Stimulated activated CD8-positive, alpha-beta memory T cell treated with anti-CD3 and anti-CD28 coated beads, Interleukin-7, amount 100 ng/mL, for 4 hours (primary cell): ENCODE measurements at regions not wholly inside any gene's neighbourhood (a gene's known extent, or its start where the extent isn't known, plus 50 kb on each side); places are given as distances from the start of the nearest gene placed in this dataset.

ENCODE experiments used
- DNase-seq, 2 donors: peaks; one replicate each; pipeline ENCODE4 v3.0.0-alpha.2; 2020; ENCODE audit warnings: low read depth in 2 of 2

DNA sequence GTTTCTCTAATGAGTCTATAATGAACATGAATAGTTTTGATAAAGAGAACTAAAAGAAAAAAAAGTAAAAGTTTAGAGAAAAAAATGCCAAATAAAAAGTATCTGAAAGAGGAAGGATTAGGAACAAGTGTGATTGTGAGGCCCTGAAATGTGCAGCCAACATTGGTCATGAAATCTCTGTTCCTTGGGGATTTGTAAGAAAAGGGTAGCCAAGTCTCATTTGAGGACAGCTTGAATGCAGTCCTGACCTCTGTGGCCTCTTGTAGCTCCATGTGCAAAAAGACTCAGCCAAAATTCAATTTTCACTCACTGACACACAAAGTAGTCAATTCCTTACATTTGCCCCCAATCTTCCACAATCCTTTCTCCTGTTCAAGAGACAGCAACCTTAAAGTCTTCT is 167.9 kb downstream of the KLF12 start:
- DNase-seq = no peak

DNA sequence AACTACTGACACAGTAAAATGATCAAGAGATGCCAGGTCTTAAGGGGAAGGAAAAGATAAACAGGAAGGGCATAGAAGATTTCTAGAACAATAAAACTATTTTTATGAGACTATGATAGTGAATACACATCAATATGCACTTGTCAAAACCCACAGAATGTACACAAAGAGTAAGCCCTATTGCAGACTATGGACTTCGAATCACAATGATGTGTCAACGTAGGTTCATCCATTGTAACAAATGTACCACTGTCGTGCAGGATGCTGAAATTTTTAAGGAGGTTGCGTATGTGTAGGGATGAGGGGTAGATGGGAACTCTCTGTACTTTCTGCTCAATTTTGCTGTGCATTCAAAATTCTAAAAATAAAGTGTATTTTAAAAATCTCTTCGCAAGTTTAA is 171.9 kb downstream of the KLF12 start:
- no peak for DNase-seq

DNA sequence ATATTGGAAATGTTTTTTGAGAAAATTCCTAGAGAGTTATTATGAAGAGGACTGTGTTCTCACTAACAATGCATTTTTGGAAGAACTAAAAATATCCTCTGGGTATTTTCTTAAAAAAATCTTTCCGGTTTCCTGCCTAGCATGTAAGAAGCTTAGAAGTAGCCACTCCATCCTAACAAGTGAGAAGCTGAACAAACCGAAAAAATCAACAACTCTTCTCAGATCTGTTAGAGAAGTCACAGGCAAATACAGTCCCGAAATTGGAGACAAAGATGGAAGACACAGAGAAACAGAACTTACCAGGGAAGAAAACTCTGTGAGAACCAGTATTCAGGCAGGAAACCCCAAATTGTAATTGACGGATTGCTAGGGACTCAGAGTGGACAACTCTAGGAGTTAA is 173.0 kb downstream of the KLF12 start:
- DNase-seq = no peak

DNA sequence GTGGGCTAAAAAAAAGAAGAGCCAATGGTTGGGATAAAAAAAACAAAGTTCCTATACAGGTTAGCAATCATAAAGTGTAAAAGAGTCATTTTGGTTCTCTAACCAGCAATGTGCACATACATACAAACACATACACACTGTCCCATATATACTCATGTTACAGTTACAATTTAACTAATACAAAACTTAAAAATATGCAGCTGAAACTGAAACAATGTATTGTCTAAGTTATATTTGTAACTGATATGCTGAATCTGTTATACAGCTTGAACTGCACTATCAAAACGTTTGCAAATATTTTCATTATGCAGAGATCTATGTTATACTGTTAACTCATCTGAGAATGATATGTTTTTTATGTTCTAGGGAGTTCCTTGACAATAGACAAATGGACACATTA is 173.7 kb downstream of the KLF12 start:
- no peak for DNase-seq

DNA sequence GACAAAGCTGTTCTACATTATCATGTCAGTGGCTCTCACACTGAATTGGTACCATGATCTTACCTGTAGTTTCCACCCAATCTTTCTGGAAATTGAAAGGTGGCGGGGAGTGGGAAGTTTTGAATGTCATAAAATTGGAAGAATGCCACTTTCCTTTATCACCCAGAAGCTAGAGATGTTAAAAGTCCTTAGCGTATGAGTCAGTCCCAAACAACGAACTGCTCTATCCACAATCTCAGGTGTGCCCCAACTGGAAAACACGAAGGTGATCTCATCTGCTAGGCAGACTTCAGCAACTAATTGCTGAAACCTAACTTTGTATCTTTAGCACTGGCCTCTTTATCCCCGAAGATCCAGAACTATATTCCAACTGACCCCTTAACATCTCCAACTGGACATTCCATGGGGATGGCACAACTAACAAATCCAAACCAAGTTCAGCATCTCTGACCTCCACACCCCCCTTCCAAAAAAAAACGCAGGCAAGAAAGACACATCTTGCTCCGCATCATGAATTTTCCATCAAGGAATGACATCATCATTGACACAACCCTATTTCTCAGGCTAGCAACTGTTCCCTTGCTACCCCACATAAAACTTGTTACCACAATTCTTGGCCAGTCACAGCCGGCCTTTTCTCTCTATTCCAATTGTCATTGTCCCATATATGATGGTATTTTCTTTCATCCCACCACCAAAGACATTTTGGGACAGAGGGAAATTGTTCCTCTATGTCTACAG is 175.4 kb downstream of the KLF12 start:
- no peak for DNase-seq

DNA sequence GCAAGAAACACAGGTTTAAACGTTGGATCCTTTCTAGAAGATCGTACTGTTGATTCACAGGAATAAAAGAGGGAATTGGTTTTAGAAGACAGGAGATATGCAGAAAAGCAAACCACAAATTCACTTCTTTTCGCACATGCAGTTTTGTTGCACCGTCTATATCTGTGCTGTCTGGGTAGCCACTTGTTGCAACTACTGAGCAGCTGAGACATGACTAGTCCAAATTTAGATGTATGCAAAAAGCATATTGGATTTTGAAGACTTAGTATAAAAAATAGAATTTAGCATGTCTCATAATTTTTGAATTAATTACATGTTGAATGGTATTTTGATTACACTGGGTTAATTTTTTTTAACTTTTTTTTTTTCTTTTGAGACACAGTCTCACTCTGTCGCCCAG is 176.3 kb downstream of the KLF12 start:
- DNase-seq = no peak

DNA sequence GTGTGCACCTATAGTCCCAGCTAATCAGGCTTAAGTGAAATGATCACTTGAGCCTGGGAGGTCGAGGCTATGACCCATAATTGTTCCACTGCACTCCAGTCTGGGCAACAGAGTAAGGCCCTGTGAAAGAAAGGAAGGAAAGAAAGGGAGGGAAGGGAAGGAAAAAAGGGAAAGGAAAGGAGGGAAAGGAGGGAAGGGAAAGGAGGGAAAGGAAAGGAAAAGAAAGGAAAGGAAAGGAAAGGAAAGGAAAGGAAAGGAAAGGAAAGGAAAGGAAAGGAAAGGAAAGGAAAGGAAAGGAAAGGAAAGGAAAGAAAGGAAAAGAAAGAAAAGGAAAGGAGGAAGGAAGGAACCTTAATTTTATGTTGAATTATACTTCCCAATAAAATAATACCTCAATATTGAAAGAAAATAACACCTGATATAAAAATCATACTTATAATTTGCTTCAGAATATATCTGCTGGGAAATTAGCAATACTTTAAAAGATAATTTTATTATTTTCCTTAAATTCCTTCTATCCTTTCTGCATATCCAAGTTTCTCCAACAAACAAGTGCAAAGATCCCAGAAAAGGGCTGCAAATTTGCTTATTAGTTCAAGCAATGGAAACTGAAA is 177.3 kb downstream of the KLF12 start:
- DNase-seq = no peak

DNA sequence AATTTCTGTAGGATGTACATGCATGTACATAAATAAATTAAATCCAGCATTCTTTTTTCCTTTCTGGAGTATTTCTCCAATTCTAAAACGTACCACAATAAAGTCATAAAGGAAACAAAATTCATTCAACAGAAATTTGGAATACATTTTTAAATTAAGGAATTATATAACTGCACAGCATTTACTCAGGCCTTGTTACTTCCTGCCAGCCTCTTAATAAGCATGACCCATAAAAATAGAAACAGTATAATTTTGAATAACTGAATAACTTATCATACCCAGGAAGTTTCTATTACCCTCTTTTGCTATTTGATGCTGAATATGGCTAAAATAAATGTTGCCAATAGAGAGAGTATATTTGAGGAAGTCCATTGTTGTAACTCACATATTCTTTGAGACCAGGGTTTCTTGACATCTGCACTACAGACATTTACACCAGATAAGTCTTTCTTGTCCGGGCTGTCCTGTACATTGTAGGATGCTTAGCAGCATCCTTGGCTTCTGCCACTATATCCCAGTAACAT is 178.2 kb downstream of the KLF12 start:
- DNase-seq = no peak

DNA sequence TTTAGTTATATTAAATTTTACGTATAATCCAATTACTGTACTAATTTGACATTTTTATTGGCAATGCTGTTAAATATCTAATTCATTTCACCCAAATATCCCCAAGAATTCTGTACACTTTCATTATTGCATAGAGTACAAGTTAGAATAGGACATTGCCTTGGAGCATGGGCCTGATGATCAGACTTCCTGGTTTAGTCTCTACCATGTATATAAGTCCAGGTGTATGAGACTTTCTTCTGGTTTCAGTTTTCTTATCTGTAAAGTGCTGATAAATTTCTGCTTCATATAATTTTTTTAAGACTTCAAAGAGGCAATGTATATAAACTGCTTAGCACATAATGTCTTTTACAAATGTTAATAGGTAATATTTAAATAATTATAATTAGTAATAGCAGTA is 179.4 kb downstream of the KLF12 start:
- DNase-seq = no peak

DNA sequence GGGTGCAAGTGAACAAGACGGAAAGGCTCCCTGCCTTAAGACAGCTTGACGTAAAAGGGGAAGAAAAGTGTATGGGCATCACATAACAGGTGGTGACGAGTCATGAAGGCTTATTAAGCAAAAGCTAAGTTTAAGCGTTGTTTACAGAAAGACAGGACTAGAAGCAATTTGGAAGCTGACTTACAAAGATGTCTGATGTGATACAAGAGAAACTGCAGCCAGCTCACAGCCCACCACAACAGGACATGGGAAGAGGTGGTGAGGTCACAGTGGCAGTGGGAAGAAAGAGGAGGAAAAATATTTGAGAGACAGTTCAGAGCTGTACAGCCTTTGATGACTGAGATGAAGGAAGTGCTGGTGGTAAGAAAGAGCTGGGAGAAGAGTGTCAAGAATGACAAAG is 181.6 kb downstream of the KLF12 start:
- DNase-seq = no peak

DNA sequence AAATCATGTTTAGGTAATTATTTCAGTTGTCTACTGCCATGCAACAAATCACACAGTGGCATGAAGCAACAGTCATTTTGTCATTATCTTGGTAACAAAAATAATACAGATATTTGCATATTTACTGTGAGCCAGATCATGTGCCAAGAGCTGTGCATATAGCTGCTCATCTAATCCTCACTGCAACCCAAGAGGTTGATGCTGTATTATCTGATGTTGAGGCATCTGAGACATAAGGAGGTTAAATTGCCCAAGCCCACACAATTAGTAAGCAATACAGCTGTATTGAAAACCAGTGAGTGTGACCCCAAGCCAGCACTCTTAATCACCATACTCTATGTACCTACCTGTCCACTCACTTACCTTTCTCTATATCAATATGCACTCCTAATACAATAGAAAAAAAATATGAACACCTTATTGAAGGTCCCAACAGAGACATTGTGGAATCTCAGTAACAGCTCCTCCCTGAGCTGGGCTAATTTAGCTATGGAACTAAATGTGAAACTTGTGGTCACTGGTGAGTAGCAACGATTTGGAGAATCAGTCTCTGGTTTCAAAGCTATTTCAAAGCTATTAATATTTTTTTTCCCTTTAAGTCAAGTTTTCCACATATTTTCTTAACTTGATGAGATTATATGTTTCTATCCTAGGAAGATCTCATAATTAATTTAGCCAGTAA is 185.2 kb downstream of the KLF12 start:
- no peak for DNase-seq

DNA sequence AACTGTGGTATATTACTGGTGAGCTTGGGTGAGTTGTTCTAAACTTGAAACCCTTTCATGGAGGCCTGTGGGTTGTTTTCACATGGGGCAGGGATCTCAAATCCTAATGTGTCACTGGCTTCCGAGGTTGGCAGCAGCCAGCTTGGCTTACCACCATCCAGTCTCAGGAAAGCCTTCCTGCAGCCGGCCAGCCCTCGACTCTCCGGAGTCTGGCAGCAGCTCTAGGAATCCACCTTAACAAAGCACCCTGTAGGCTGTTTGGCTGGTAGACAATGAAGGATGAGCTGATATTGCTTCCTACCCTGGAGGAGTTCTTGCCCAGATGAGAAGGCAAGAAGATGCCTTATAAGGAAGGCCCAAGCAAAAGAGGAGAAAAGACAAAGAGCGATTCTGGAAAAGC is 188.3 kb downstream of the KLF12 start:
- DNase-seq = no peak

DNA sequence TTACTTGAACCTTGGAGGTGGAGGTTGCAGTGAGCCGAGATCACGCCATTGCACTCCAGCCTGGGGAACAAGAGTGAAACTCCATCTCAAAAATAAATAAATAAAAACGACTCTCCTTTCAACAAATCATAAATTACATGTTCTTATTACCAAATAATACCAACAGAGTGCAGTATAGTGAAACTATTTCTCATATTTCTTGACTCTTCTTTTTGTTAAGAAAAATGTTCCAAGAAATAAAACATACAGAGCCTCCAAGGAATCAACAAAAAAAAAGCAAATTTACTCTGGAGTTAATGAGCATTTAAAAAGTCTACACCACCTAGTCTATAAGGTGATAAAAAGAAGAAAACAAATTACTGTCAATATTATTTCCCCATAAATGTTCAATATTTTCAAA is 188.8 kb downstream of the KLF12 start:
- no peak for DNase-seq

DNA sequence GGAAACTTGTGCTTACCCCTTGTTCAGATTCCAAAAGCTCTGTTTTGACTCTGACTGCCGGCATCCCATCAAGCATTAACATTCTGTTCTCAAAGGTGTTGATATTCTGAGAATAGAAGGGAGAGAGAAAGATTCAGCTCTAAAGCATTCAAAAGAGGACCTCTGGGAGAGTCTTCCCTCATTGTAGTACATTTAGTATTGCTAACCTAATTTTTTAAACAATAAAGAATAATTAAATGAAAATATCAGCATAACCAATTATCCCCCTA is 190.3 kb downstream of the KLF12 start:
- DNase-seq = no peak

DNA sequence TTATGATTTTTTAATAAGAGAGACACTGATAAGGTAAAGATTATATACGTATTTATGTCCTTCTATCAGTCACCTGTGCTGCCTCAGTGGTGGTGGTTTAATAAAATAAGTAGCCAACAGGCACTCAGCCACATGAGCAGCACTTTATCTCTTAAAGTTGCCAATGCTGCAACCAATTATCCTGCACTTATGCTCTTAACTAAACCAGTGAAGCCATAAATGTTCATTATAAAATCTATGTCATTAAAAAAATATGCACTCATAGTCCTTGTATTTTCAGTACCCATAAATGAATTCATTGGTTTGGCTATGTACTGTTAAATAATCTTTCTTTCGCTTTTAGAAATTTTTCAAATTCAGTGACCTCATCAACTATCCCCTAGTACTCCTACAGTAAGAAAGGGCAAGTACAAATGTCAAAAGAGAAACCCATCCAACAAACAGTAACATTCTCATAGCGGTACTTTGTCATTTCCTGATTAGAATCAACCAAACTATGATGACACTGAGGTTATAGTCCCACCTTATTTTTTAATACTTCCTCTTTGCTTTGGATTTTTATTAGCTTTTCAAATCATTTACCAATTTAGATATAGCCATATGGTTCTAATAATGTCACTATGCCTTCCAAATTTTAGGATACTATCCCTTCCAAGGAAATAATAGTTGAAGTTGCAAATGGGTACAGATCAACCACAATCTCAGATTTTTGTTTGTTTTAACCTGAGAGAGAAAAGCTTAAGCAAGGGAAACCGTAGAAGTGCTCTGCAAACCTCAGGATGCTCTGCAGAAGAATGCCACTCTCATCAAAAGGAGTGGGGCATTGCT is 190.9 kb downstream of the KLF12 start:
- DNase-seq = no peak

DNA sequence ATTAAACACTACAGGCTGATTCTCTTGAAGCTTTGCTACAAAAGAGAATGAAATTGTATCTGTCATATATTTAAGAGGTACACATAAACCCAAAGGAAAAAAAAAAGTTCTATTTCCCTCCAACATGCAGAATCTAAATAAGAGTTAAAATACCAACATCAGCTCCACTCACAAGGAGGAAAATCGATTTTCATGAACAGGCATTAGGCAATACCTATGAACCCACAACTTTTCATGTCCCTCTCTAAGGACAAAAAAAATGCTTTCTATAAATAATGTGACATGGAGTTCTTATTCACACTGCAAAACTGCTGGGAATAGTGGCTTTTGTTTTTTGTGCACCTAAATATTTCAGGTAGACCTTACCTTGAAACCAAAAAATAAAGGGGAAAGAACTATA is 192.5 kb downstream of the KLF12 start:
- no peak for DNase-seq

DNA sequence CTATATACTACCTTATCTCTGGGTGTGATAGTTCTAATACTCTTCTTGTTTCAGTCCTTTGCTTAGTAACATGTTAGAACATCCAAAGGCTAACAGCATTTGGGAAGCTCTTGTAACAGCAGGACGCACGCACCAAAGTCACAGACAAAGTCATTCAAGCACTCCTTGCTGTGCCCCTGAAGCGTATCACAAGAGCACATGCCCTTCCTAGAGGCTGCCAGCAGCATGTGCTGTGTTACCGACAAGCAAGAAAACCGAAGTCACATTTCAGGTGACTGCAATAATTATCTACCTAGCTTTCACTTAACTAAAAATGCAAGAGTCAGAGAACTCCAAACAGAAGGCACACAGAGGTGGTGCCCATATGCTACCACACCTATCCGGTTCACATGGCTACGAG is 194.1 kb downstream of the KLF12 start:
- no peak for DNase-seq

DNA sequence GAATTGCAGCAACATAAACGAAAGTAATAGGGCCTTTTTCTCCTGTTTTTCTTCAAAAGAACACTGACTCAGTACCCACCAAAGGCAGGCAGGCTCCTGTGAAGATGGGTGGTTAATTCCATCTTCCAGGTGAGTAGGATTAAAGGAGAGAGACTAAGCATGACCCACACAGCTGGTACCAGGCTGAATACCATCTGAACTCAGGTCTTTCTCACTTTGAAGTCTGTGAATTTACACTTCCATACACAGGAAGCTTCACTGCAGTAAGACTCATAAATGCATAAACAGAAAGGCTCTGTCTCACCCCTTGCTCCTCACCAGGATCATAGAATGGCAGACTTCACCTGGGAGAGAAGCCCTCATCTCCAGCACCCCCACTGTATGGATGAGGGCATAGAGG is 194.6 kb downstream of the KLF12 start:
- no peak for DNase-seq

DNA sequence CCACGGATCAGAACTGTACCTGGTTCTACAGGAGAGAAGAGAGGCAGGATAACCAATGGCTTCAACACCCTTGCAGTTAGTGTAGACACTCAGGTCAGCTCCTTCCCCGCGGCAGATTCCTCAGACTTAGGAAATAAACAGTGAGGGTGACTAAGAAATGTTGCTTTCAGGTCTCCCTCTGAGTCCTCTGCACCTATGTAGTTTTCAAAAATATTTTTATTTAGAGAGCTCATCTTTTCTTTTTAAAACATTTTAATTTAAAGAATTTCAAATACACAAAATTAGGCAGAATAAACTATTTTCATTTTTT is 195.2 kb downstream of the KLF12 start:
- DNase-seq = no peak

DNA sequence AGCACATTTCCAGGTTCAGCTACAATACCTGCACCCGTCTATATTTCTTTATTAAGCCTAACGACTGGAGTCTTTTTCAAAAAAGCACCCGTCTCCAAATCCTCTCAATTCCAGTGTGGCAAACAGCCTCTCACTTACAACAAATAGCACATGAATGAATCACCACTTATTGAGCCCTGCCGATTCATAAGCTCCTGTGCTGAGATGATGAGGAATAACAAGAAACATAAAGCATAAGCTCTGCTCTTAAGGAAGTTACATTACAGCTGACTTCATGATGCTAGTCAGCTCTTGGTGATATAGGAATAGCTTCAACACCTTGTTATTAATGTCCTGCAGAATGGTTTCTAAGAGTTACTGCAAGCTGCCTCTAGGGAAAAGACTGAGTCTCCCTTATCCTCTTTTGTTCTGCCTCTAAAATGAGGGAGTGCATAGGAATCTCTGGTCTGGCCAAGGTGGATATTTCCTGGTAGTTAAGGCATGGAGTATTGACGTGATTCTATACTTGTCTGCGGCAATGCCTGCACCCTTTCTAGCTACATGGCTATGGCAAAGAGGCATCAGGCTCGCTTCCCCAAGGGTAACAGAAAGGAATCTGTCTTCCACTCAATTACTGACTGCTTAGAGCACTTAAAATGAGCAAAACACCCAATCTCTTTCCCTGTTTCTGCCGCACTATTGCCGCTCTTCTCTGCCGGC is 195.7 kb downstream of the KLF12 start:
- DNase-seq = no peak

DNA sequence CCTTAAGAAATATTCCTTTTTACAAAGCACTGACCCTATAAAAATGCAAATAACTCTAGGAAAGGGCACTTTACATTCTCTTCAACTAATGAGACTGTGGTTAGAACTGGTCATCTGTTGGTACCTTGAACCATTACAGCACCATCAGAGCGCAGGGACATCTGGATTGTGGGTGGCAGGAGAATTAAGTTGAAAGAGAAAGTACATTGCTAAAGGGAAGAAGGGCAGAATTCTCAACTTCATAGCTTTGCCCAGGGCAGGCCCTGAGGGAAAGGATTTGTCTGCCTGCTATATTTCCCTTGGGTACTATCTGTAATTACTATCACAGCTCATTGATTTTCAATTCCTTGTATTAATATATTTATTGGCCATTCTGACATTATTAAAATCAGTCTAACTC is 196.8 kb downstream of the KLF12 start:
- DNase-seq = no peak

DNA sequence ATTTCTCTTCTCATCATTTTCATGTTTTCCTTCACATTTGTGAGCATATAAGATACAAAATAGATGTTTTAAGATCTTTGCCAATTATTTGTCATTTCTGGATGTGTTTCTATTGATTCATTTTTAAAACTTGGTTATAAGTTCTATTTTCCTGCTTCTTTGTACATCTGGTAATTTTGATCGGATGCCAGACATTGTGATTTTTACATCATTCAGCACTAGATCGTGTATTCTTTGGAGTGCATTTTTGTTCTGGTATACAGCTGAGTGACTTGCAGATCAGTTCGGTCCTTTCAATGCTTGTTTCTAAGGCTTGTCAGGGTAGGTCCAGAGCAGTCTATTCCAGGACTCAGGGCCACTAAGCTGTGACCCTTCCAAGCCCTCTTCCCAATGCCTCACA is 198.2 kb downstream of the KLF12 start:
- DNase-seq = no peak
